Right cardiac atrium (tissue), 5 donors: ENCODE measurements at regions not wholly inside any gene's neighbourhood (a gene's known extent, or its start where the extent isn't known, plus 50 kb on each side); places are given as distances from the start of the nearest gene placed in this dataset.

Experiments
- ATAC-seq, 2 donors: fragments of 200-7000 bp; cut with Tn5 transposase; one replicate each; pipeline versions ENCODE4 v1.8.0 to v1.9.1; 2020; ENCODE audit warnings: moderate library complexity in 2 of 2, mild to moderate bottlenecking in 1 of 2
- DNase-seq, 3 donors: peaks; one replicate each; pipeline ENCODE4 v3.0.0-alpha.2; 2020
- H3K27ac ChIP-seq: one replicate; pipeline ENCODE4 v1.5.1; 2013; ENCODE audit warnings: mild to moderate bottlenecking, low read length, control low read depth, moderate library complexity
- H3K27me3 ChIP-seq: one replicate; pipeline ENCODE4 v1.6.1; 2013; ENCODE audit not compliant: control insufficient read depth, insufficient read depth
- H3K4me1 ChIP-seq: one replicate; pipeline ENCODE4 v1.6.1; 2013; ENCODE audit warnings: low read length; ENCODE audit not compliant: control insufficient read depth, insufficient read depth
- H3K4me3 ChIP-seq: one replicate; pipeline ENCODE4 v1.5.1; 2013; ENCODE audit warnings: low read length, control low read depth
- H3K9me3 ChIP-seq: one replicate; pipeline ENCODE4 v1.6.1; 2013; ENCODE audit warnings: low read length; ENCODE audit not compliant: control insufficient read depth
- whole genome bisulfite sequencing: extraction: QIAGEN DNeasy Blood & Tissue Kit; methylation state at CpG from one replicate; pipeline ENCODE4 v1.1.7; 2013; 5-methylcytosine and 5-hydroxymethylcytosine counted together
- intact Hi-C, 4 donors: fragments of 100-400 bp; cut with DNase I; formaldehyde crosslinking; loops; one replicate each; pipeline versions ENCODE4 v1.11.0 to v1.14.0; 2022 to 2023
- donor health status: healthy with polysubstance abuse.
- donor health status: DM: no; HTN: yes; CAD: no.
- donor health status: DM: no; HTN: no; CAD: no.
- donor health status: DM: no; HTN: yes; CAD: no; lungs with severe emphysema.
- donor health status: DM: yes; HTN: yes; CAD: no.

GRCh38 chr3:166390303-166390702 lies 553.1 kb upstream of the BCHE start:
- H3K27ac ChIP-seq: no peak overlapping the region
- DNase-seq (no peak), ATAC-seq (no peak)
- H3K27me3 ChIP-seq: no peaks in the 10 kb centered on the region
- intact Hi-C loops: no loop called here
- no peaks in the 10 kb centered on the region for H3K4me1 ChIP-seq
- H3K9me3 ChIP-seq: no peaks in the 10 kb centered on the region
- H3K4me3 ChIP-seq: no peak overlapping the region

DNA sequence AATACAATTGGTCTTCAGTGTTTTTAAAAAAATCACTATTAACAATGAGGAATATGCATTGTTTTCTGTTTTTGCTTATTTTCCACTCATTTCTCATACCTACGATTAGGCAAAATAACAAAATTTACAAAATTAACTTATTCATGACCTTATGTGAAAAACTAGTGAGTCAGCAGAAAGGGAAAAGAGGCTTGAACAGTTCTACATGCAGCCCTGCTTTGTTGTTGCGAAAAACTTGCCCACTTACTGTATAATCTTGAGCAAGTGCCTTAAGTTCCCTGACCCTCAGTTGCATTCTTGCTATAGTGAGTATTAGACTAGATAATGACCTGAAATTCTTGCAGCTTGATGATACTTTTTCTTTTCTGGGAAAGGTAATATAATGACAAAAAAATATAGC lies 551.1 kb upstream of the BCHE start:
- Histone ChIP-seq H3K27me3 (no peaks in the 10 kb centered on the region), H3K4me1 (no peaks in the 10 kb centered on the region), H3K27ac (no peak overlapping the region), H3K9me3 (no peaks in the 10 kb centered on the region), H3K4me3 (no peak overlapping the region)
- 81% methylated on average over 2 of the region's 2 CpGs for WGBS
- intact Hi-C loops: no loop called here
- no peak for ATAC-seq
- DNase-seq: no peak

DNA sequence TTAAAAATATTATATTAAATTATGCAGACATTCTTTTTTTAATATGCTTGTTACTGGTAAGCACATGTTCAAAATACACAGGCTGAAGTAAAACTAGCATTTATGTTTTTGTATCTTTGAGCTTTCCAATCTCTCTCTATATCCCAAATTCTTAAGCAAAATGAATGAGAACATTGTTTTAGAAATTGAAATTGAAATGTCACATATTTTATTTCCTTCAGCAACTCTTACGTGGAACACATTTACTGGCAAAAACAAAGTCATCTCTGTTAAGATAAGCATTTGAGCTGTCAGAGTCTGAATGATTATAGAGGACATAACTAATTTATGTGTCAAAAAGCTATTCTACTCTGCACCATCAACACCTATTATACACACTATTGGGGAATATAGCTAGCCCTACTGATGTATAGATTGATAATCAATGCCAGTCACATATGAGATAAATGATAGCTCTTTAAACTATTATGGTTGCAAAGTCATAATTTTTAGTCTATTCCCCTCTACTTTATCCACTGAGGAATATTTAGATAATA lies 535.4 kb upstream of the BCHE start:
- 30% methylated on average over 1 of the region's 1 CpG for WGBS

DNA sequence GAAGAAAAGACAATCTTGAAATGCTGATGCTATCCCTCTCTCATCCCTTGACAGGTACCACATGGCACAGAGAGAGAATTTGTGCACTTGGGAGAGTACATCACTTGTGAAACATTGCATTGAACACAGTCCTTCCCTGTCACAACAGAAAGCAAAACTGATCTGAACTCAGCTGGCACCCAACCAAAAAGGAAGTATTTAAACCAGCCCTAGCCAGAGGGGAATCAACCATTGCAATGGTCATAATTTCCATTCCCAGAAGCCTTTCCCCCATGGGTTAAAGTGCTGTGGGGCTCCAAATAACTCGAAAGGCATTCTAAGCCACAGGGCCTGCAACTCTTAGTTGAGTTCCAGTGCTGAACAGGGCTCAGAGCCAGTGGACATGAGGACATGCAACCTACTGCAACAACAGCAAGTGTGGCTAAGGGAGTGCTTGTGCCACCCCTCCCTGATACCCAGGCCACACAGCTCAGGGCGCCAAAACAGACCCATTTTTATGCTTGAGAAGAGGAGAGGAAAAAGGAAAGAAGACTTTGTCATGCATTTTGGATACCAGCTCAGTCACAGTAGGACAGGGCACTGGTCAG lies 530.8 kb upstream of the BCHE start:
- H3K27me3 ChIP-seq: no peaks in the 10 kb centered on the region
- no peak overlapping the region for H3K4me3 ChIP-seq
- 35% methylated on average over 2 of the region's 2 CpGs for whole genome bisulfite sequencing
- H3K4me1 ChIP-seq: no peaks in the 10 kb centered on the region
- intact Hi-C loops: no loop called here
- DNase-seq: no peak
- H3K9me3 ChIP-seq: no peaks in the 10 kb centered on the region
- no peak for ATAC-seq
- H3K27ac ChIP-seq: no peak overlapping the region

More for the DNA sequence above, 535.4 kb upstream of the BCHE start:
- ATAC-seq: no peak
- Histone ChIP-seq H3K9me3 (no peaks in the 10 kb centered on the region), H3K27ac (no peak overlapping the region), H3K27me3 (no peaks in the 10 kb centered on the region), H3K4me3 (no peak overlapping the region), H3K4me1 (no peaks in the 10 kb centered on the region)
- no peak for DNase-seq
- intact Hi-C loops: no loop called here

DNA sequence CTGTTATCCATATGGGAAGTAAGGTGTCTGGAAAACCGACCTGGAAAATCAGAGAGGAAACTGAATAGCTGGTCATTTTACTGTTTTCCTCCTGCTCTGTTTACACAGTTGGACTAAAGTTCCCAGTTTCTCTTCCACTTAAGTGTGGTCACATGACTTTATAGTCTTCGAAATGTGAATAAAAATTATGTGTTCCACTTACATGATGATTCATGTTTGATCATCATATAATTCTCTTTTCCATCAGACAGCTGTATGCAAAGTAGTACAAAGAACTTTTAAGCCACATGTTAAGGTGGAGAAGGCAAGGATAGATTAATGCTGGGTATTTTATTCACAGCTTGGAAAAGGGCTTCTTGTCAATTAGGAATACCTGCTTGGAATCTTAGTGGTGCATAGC lies 525.5 kb upstream of the BCHE start:
- Histone ChIP-seq H3K9me3 (no peaks in the 10 kb centered on the region), H3K4me1 (no peaks in the 10 kb centered on the region), H3K27ac (no peak overlapping the region), H3K4me3 (no peak overlapping the region), H3K27me3 (no peaks in the 10 kb centered on the region)
- no peak for ATAC-seq
- no peak for DNase-seq
- intact Hi-C loops: no loop called here
- WGBS: 54% methylated on average over 2 of the region's 2 CpGs

DNA sequence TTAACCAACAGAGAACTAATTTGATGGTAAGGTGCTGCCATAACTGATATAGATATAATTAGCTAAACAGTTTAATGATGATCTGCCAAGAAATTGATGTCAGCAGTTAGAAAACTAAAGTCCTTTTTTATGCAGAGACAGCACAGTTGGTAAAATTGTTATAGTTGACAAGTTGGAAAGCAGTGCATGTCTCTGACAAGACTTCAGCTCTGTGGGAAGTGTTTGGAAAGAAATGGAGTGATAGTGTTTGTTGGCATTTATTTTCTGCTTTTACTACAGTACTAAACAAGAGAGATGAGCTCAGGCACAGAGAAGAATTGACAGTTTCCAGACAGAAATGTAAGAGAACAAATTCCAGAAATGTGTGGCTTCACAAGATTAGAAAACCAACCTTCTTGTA lies 523.5 kb upstream of the BCHE start:
- Histone ChIP-seq H3K27ac (no peak overlapping the region), H3K27me3 (no peaks in the 10 kb centered on the region), H3K4me3 (no peak overlapping the region), H3K4me1 (no peaks in the 10 kb centered on the region), H3K9me3 (no peaks in the 10 kb centered on the region)
- no peak for DNase-seq
- ATAC-seq: no peak
- intact Hi-C loops: no loop called here

DNA sequence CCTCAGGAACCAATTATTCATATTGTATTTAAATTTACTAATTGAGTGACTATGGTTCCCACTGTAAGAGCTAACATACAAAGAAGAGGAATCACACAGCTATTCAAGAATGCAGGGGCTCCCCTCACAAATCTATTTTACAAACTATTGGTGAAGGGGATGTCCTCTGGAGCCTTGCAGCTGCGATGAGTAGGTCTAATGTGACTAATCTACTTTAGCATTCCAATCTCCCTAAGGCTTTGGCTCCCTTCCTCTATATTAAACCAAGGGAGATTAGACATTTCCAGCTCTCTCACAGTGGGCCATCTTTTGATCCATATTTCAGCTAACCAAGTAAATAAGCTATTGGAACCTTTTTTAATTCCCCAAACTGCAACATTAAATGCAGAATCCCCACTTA lies 514.2 kb upstream of the BCHE start:
- H3K4me3 ChIP-seq: no peak overlapping the region
- no peak overlapping the region for H3K27ac ChIP-seq
- ATAC-seq: no peak
- intact Hi-C loops: no loop called here
- H3K9me3 ChIP-seq: no peaks in the 10 kb centered on the region
- no peak for DNase-seq
- no peaks in the 10 kb centered on the region for H3K27me3 ChIP-seq
- no peaks in the 10 kb centered on the region for H3K4me1 ChIP-seq
- WGBS: 49% methylated on average over 1 of the region's 1 CpG

DNA sequence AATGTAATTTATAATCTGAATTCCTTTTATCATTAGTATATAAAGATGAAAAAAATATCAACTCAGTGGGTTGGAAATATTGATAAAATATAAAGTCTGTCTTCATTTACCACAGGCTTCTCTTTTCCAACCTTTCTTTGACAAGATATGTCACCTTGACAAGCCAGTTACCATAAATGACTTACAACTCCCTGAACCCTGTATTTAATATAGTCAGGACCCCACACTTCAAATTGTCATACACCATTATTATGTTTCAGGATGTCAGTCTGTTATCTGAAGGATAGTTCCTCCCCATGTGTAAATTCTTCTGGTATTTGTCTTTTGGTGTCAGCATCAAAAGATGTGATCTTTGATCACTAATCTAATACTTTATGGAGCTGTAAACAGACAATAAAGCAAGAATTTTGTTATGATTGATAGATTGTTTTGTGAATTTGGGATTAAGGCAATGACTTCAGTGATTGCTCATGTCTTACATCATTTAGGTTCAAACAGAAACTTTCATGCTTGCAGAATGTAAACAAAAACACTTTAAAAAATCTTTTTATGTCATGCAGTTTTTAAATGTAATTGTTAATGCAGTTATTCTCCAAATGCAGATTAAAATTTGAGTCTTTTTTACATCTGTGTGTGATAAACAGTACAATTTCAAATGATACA lies 503.5 kb upstream of the BCHE start:
- H3K9me3 ChIP-seq: no peaks in the 10 kb centered on the region
- intact Hi-C loops: no loop called here
- H3K4me3 ChIP-seq: no peak overlapping the region
- no peaks in the 10 kb centered on the region for H3K27me3 ChIP-seq
- H3K4me1 ChIP-seq: no peaks in the 10 kb centered on the region
- ATAC-seq (no peak), DNase-seq (no peak)
- H3K27ac ChIP-seq: no peak overlapping the region

DNA sequence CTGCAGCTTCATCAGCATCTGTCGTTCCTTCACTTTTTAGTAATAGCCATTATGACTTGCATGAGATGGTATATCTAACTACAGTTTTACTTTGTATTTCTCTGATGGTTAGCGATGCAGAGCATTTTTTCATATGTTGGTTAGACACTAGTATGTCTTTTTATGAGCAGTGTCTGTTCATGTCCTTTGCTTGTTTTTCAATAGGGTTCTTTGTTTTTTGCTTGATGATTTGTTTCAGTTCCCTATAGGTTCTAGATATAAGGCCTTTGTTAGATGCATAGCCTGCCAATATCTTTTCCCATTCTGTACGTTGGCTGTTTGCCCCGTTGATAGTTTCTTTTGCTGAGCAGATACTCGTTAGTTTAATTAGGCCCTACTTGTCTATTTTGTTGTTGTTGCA lies 487.2 kb upstream of the BCHE start:
- no peaks in the 10 kb centered on the region for H3K27me3 ChIP-seq
- H3K4me1 ChIP-seq: no peaks in the 10 kb centered on the region
- H3K27ac ChIP-seq: no peak overlapping the region
- no peak for ATAC-seq
- no peak overlapping the region for H3K4me3 ChIP-seq
- H3K9me3 ChIP-seq: no peaks in the 10 kb centered on the region
- intact Hi-C loops: no loop called here
- WGBS: 76% methylated on average over 5 of the region's 5 CpGs
- DNase-seq: no peak

GRCh38 chr3:166322391-166322790 lies 485.2 kb upstream of the BCHE start:
- Histone ChIP-seq H3K4me1 (no peaks in the 10 kb centered on the region), H3K4me3 (no peak overlapping the region), H3K27ac (no peak overlapping the region), H3K27me3 (no peaks in the 10 kb centered on the region), H3K9me3 (no peaks in the 10 kb centered on the region)
- DNase-seq: no peak
- no peak for ATAC-seq
- intact Hi-C loops: no loop called here
- 50% methylated on average over 1 of the region's 1 CpG for WGBS

DNA sequence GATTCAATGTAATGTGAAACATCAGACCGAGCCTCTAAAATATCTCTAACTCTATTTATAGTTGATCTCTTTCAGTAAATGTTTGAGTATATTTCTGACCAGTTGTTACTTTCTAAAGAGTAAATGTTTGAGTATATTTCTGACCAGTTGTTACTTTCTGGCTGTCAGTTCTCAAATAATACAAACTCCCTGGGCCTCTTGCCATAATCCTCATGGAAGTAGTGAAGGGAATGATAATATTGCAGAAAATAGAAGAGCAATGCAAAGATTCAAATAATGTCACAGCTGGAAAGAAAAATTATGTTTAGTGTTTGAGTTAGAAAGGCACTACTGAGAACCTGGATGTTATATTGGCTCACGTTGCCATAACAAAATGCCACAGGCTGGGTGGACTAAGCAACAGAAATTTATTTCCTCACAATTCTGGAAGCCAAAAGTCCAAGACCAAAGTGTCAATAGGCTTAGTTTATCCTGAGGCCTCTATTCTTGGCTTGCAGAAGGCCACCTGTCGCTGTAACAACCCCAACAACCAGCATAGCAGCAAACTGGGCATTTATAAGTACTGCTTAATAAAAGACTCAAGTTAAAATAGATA lies 470.6 kb upstream of the BCHE start:
- Histone ChIP-seq H3K4me1 (no peaks in the 10 kb centered on the region), H3K27ac (no peak overlapping the region), H3K9me3 (no peaks in the 10 kb centered on the region), H3K27me3 (no peaks in the 10 kb centered on the region), H3K4me3 (no peak overlapping the region)
- no peak for DNase-seq
- intact Hi-C loops: no loop called here
- no peak for ATAC-seq
- WGBS: 59% methylated on average over 3 of the region's 3 CpGs
